NT2/D1 (cell line): ENCODE measurements at regions not wholly inside any gene's neighbourhood (a gene's known extent, or its start where the extent isn't known, plus 50 kb on each side); places are given as distances from the start of the nearest gene placed in this dataset.

Experiments used
- YY1 ChIP-seq: IDR thresholded peaks from 2 replicates; pipeline ENCODE4 v1.6.1; 2011; ENCODE audit not compliant: insufficient read length, insufficient read depth
- ZNF274 ChIP-seq: IDR thresholded peaks from 2 replicates; pipeline ENCODE4 v1.6.1; 2011; ENCODE audit warnings: mild to moderate bottlenecking, low read depth, low read length

GRCh38 chr2:191526953-191527556, 150.9 kb upstream of the NABP1 start:
- TF ChIP-seq YY1 (no peak), ZNF274 (no peak)
